SK-N-SH (cell line): ENCODE measurements at regions not wholly inside any gene's neighbourhood (a gene's known extent, or its start where the extent isn't known, plus 50 kb on each side); places are given as distances from the start of the nearest gene placed in this dataset.

Experiments used
- CTCF ChIA-PET: fragments of 300-600, 350-600 bp; formaldehyde crosslinking; extraction: SDS; loops from one replicate; lab custom pipeline; 2021; lab: Yijun Ruan, JAX
- POLR2A ChIA-PET: fragments of 350-600 bp; sonication (Branson Sonifier 250); formaldehyde crosslinking; extraction: SDS; loops from one replicate; lab custom pipeline; 2020; ENCODE audit warnings: antibody characterized with exemption, inconsistent platforms; lab: Yijun Ruan, JAX
- DNase-seq: peaks from one replicate; pipeline ENCODE4 v3.0.0; 2012
- H2AFZ ChIP-seq: fragments of 200-600 bp; sonication (generic); 2 replicates; pipeline ENCODE4 v1.8.1; 2016; ENCODE audit warnings: antibody characterized with exemption, mild to moderate bottlenecking, low read depth
- H3F3A ChIP-seq: fragments of 200-600 bp; sonication (generic); replicated peaks from 2 replicates; pipeline ENCODE3; 2016; ENCODE audit warnings: antibody characterized with exemption, mild to moderate bottlenecking; ENCODE audit not compliant: insufficient read depth
- H3K27ac ChIP-seq, 2 experiments: fragments of 200-500 bp in 1 of 2; fragments of 200-600 bp in 1 of 2; sonication (Bioruptor generic) in 1 of 2; sonication (generic), shearing (Covaris generic) in 1 of 2; 2 replicates each; pipeline versions ENCODE4 v1.5.1 to v1.6.1; 2014 to 2016; ENCODE audit warnings: low read depth in 2 of 2, inconsistent platforms in 1 of 2, low read length in 1 of 2, mild to moderate bottlenecking in 1 of 2, mixed read lengths in 1 of 2
- H3K27me3 ChIP-seq: fragments of 200-600 bp; sonication (generic), shearing (Covaris generic); 2 replicates; pipeline ENCODE4 v1.6.1; 2016; ENCODE audit warnings: mixed run types; ENCODE audit not compliant: insufficient read depth
- H3K36me3 ChIP-seq, 2 experiments: fragments of 200-500 bp in 1 of 2; fragments of 200-600 bp in 1 of 2; sonication (Bioruptor generic) in 1 of 2; sonication (generic) in 1 of 2; replicated peaks in 1 of 2; 2 replicates each; pipeline versions ENCODE3 to v1.5.1; 2014 to 2016; ENCODE audit warnings: low read length in 1 of 2, mild to moderate bottlenecking in 1 of 2; ENCODE audit not compliant: insufficient read depth in 2 of 2, control insufficient read depth in 1 of 2
- H3K4me1 ChIP-seq, 2 experiments: fragments of 200-500 bp in 1 of 2; fragments of 200-600 bp in 1 of 2; sonication (Bioruptor generic) in 1 of 2; sonication (generic), shearing (Covaris generic) in 1 of 2; 2 replicates each; pipeline versions ENCODE4 v1.5.1 to v1.6.1; 2014 to 2016; ENCODE audit warnings: low read depth in 1 of 2, low read length in 1 of 2, mixed run types in 1 of 2; ENCODE audit not compliant: insufficient read depth in 2 of 2, control insufficient read depth in 1 of 2
- H3K4me2 ChIP-seq: fragments of 200-600 bp; sonication (generic), shearing (Covaris generic); 2 replicates; pipeline ENCODE4 v1.6.1; 2017; ENCODE audit warnings: mixed run types
- H3K4me3 ChIP-seq, 2 experiments: fragments of 200-500 bp in 1 of 2; fragments of 200-600 bp in 1 of 2; sonication (Bioruptor generic) in 1 of 2; sonication (generic), shearing (Covaris generic) in 1 of 2; 2 replicates each; pipeline versions ENCODE4 v1.5.1 to v1.8.1; 2014 to 2016; ENCODE audit warnings: low read depth in 2 of 2, inconsistent platforms in 1 of 2, low read length in 1 of 2, mild to moderate bottlenecking in 1 of 2, mixed read lengths in 1 of 2, moderate library complexity in 1 of 2
- H3K79me2 ChIP-seq: fragments of 200-600 bp; sonication (generic); 2 replicates; pipeline ENCODE4 v1.8.1; 2017; ENCODE audit warnings: mild to moderate bottlenecking; ENCODE audit not compliant: insufficient read depth
- H3K9ac ChIP-seq: fragments of 200-600 bp; sonication (generic); 2 replicates; pipeline ENCODE4 v1.6.1; 2017; ENCODE audit warnings: mixed run types
- H3K9me2 ChIP-seq: fragments of 200-600 bp; sonication (generic); 2 replicates; pipeline ENCODE4 v1.6.1; 2017; ENCODE audit warnings: mixed run types
- H3K9me3 ChIP-seq: fragments of 200-600 bp; sonication (generic); 2 replicates; pipeline ENCODE4 v1.6.1; 2017; ENCODE audit warnings: mixed run types, mild to moderate bottlenecking, moderate library complexity
- H4K20me1 ChIP-seq: fragments of 200-600 bp; sonication (generic); 2 replicates; pipeline ENCODE4 v1.6.1; 2017; ENCODE audit warnings: mild to moderate bottlenecking, mixed run types; ENCODE audit not compliant: insufficient read depth
- CHD2 ChIP-seq: fragments of 150-350 bp; IDR thresholded peaks from 2 replicates; pipeline ENCODE4 v1.6.1; 2018; ENCODE audit warnings: low read length; ENCODE audit not compliant: partially characterized antibody
- ELF1 ChIP-seq: IDR thresholded peaks from 2 replicates; pipeline ENCODE4 v1.4.0; 2012
- FOSL2 ChIP-seq: IDR thresholded peaks from 2 replicates; pipeline ENCODE4 v1.4.0; 2012; ENCODE audit warnings: low read depth, mild to moderate bottlenecking, moderate library complexity, borderline replicate concordance
- FOXJ3 ChIP-seq: sonication (generic); formaldehyde crosslinking; IDR thresholded peaks from 2 replicates; pipeline ENCODE4 v1.5.1; 2020; ENCODE audit warnings: mild to moderate bottlenecking, missing genetic modification reagents
- POLR2AphosphoS5 ChIP-seq: IDR thresholded peaks from 2 replicates; pipeline ENCODE4 v1.6.1; 2012; ENCODE audit warnings: low read depth, low read length
- RAD21 ChIP-seq: IDR thresholded peaks from 2 replicates; pipeline ENCODE4 v1.6.1; 2012; ENCODE audit warnings: mild to moderate bottlenecking, low read length
- REST ChIP-seq: IDR thresholded peaks from 2 replicates; pipeline ENCODE4 v1.6.1; 2012; ENCODE audit warnings: mild to moderate bottlenecking, low read depth, low read length, moderate library complexity
- RXRA ChIP-seq: IDR thresholded peaks from 2 replicates; pipeline ENCODE4 v1.4.0; 2012; ENCODE audit warnings: low read depth, mild to moderate bottlenecking, borderline replicate concordance
- TF ChIP-seq, protein P1 (sequence below): IDR thresholded peaks from 2 replicates; pipeline ENCODE4 v1.4.0; 2012; ENCODE audit warnings: low read depth, borderline replicate concordance

DNA sequence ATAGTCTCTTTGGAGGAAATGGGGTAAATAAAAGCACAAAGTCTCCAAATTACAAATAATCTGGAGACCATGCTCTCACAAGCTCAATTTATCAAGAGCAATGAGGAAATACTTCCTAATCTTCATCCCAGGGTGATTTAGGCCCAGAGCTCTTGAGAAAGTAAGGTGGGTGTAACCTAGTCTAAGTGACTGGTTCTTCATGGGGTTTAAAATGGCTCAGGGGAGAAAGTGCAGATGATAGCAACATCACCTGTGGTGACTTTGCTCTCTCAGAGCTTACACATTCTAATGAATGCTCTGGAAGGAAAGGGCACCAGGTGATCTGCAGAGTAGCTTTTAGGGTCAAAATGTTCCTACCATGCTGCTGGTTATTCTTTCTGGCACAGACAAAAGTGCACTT, 118.4 kb upstream of the TP63 start:
- POLR2A ChIA-PET = no interaction called here
- no peak overlapping the region for H3K9ac ChIP-seq

More for the DNA sequence above, 118.4 kb upstream of the TP63 start:
- no peaks in the 10 kb centered on the region for H3K4me1 ChIP-seq
- no peak overlapping the region for H3K27ac ChIP-seq
- H3K4me3 ChIP-seq = no peak overlapping the region
- no peaks in the 10 kb centered on the region for H3K9me2 ChIP-seq
- CTCF ChIA-PET = no interaction called here
- no peaks in the 10 kb centered on the region for H3K27me3 ChIP-seq
- H3F3A ChIP-seq = no peaks in the 10 kb centered on the region
- DNase-seq = no peak
- H3K4me2 ChIP-seq = no peak overlapping the region
- no peaks in the 10 kb centered on the region for H4K20me1 ChIP-seq
- no peaks in the 10 kb centered on the region for H3K9me3 ChIP-seq
- H3K79me2 ChIP-seq = no peaks in the 10 kb centered on the region
- no peaks in the 10 kb centered on the region for H3K36me3 ChIP-seq
- TF ChIP-seq RAD21 (no peak), FOXJ3 (CRISPR knock-in tag) (no peak), ELF1 (no peak), FOSL2 (no peak), CHD2 (no peak), REST (no peak), RXRA (no peak), POLR2AphosphoS5 (no peak)
- TF ChIP-seq, protein P1, sequence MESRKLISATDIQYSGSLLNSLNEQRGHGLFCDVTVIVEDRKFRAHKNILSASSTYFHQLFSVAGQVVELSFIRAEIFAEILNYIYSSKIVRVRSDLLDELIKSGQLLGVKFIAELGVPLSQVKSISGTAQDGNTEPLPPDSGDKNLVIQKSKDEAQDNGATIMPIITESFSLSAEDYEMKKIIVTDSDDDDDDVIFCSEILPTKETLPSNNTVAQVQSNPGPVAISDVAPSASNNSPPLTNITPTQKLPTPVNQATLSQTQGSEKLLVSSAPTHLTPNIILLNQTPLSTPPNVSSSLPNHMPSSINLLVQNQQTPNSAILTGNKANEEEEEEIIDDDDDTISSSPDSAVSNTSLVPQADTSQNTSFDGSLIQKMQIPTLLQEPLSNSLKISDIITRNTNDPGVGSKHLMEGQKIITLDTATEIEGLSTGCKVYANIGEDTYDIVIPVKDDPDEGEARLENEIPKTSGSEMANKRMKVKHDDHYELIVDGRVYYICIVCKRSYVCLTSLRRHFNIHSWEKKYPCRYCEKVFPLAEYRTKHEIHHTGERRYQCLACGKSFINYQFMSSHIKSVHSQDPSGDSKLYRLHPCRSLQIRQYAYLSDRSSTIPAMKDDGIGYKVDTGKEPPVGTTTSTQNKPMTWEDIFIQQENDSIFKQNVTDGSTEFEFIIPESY = no peak
- H2AFZ ChIP-seq = no peak overlapping the region
